GM21526 (cell line): ENCODE measurements at regions not wholly inside any gene's neighbourhood (a gene's known extent, or its start where the extent isn't known, plus 50 kb on each side); places are given as distances from the start of the nearest gene placed in this dataset.

Source experiments
- ATAC-seq: cut with Tn5 transposase; IDR thresholded peaks from one replicate; pipeline ENCODE4 v1.9.1; 2021; ENCODE audit warnings: moderate library complexity; ENCODE audit not compliant: unreplicated experiment, low FRiP score

DNA sequence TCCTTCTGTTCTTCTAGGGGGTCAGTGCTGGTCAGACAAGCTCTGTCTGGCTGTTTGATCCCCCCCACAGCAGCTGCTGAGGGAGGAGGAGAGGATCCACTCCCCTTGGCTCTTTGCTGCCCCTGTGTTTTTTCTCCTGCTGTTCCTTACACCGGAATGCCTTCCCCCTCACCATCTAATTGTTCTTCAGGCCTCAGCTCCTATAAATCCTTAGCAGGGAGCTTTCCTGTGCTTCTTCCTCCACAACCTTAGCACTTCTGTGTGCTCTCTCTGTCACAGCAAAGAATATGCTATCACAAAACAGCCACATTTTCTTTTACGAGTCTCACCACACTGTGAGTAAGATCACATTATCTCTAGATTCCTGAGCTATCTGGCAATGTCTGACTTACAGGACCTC, 196.6 kb downstream of the OTOR start:
- ATAC-seq, result no peak

DNA sequence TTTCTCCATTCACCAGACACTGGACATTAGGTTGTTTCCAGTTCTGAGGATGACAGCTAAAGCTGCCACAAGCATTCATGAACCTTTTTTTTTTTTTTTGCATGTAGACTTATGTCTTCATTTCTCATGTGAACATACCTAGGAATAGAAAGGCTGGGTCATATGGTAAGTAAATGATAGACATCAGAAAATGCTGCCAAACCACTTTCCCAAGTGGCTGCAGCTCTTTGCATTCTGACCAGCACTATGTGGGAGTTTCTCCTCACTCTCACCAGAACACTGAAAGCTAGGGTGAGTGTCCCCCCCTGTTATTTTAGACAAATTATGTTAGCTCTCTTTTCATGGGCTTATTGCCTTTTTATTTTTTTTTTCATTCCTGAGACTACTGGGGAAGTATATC, 197.5 kb downstream of the OTOR start:
- no peak for ATAC-seq

GRCh38 chr20:16946097-16946496, 197.9 kb downstream of the OTOR start:
- no peak for ATAC-seq

GRCh38 chr20:16947479-16947878, 199.3 kb downstream of the OTOR start:
- no peak for ATAC-seq

DNA sequence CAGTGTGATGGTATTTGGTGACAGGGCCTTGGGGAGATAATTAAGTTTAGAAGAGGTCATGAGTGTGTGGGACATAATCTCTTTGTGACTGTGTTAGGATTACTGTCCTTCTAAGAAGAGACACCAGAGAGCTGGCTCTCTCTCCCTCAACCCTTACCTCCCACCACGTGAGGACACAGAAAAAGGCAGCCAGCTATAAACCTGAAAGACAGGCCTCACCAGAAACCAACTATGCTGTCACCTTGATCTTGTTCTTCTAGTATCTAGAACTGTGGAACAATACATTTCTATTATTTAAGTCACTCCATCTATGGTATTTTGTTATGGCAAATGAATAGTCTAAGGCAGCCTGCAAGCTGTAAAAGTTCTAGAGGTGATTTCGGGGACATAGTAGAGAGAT, 203.7 kb downstream of the OTOR start:
- no peak for ATAC-seq

GRCh38 chr20:16952965-16953364, 204.8 kb downstream of the OTOR start:
- no peak for ATAC-seq

DNA sequence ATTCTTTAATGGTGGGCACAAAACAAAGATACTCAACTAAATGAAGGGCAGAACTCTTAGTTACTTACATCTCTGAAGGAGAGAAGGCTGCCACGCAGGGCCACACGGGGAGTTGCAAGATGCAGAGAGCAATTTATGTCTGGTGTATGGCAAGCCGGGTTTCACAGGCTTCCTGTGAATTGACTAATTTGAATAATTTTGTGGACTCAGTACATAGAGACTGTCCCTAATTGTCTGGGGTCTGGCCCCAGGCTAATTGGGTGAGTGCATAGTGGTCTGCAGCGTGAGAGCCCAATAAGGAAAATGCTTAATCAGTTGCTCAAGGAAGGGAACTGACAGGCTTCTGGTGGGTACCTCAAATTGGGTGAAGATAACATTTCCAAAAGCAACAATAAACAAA, 205.7 kb downstream of the OTOR start:
- ATAC-seq, result no peak

DNA sequence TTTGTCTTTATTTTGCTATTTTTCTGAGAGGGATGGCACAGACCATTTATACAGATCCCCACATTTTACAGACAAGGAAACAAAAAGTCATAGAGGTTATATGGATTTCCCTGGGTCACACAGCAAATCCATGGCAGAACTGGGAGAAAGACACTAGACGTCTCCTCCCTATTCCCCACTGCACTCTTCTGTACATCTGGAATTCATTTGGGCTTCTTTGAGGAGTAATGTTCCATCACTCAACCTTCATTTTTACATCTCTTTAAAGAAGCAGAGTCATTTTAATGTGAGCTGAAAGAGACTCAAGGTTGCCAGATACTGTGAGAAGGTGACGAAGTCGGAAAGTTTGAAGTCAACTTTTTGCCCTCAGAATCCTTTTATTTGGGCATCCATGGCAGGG, 207.3 kb downstream of the OTOR start:
- no peak for ATAC-seq

DNA sequence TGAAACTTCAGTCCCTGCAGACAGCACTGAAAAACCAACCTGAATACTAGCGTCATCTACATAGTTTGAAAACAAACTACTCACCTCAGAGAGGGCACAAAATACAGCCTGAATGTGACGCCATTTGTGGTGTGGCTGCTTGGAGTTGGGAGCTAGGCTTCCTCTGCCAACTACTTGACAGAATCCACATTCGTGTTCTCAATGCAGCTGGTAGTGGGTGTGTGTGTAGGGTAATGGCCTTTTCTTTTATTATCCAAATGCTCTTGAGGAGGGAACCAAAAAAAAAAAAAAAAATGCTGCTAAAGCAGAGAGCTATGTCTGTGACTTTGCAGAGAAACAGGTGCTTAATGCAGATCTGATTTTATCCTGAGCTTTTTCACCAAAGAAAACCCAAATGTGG, 207.8 kb downstream of the OTOR start:
- no peak for ATAC-seq

GRCh38 chr20:16965401-16965800, 217.2 kb downstream of the OTOR start:
- no peak for ATAC-seq

DNA sequence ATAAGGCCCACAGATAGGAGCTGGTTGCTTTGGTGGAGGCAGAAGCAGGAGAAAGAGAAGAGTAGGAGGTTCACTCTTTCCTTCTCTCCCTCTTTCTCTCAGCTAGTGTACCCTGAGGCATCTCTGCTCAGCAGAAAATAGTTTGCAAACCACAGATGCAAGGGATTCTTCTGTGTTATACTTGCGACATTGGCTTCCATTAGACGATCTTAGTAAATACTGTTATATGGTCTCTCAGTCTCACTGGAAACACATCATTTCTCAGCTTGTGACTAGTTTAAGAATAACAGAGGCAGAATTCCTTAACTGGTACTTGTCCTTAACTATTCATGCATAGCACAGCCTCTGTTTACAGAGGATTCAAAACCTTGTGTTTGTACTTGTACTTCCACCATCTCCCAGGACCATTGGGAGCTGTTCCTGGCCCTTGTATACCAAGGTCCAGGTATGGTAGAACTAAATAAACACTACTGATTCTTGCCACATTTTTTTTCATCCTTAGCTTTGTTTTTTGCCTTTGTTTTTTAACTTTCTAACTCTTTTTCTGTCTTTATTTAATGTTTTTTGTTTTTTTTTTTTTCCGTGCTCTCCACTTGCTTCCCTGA, 218.2 kb downstream of the OTOR start:
- ATAC-seq, result no peak

GRCh38 chr20:16968099-16968498, 219.9 kb downstream of the OTOR start:
- ATAC-seq, result no peak

DNA sequence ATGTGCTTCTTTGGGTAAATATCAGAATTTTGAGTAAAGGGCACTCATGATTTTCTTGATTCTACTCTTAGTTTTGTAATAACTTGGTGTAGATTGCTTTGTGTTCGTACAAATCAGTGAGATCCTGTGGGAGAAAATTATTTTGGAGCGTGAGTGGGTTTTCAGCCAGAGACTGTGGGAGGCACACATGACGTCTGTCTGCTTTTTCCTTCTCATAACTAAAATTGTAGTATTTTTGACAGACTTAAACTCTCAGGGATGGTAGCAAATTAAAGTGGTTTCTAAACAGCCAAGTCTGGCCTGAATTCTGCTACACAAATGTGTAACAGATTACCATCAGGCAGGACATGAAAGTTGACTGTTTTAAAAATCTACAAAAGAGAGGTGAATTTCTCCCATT, 222.6 kb downstream of the OTOR start:
- no peak for ATAC-seq

- ATAC-seq, result no peak
These were observed 226.1 kb downstream of the OTOR start for GRCh38 chr20:16974080-16974854.

GRCh38 chr20:16974855-16975162, 226.7 kb downstream of the OTOR start:
- no peak for ATAC-seq

- no peak for ATAC-seq
These were observed 227.5 kb downstream of the OTOR start for GRCh38 chr20:16975682-16976081.

DNA sequence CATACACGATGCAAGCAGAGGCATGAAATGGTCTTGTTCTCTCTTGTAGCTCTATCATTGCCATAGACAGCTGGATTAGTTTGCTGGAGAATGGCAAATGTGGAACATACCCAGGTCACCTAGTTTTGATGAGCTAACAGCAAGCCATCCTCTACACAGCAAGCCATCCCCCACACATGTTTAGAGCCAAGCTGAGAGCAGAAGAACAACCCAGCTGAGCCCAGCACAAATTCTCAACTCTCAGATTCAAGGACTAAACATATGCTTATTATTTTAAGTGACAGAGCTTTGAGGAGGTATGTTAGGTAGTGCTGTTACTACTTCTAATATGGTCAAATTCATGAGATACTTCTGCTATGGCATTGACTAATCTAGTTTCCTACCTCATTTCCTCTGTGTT, 230.3 kb downstream of the OTOR start:
- ATAC-seq, result no peak

GRCh38 chr20:16982091-16982726, 234.1 kb downstream of the OTOR start:
- ATAC-seq, result no peak

GRCh38 chr20:16984481-16984880, 236.3 kb downstream of the OTOR start:
- no peak for ATAC-seq

DNA sequence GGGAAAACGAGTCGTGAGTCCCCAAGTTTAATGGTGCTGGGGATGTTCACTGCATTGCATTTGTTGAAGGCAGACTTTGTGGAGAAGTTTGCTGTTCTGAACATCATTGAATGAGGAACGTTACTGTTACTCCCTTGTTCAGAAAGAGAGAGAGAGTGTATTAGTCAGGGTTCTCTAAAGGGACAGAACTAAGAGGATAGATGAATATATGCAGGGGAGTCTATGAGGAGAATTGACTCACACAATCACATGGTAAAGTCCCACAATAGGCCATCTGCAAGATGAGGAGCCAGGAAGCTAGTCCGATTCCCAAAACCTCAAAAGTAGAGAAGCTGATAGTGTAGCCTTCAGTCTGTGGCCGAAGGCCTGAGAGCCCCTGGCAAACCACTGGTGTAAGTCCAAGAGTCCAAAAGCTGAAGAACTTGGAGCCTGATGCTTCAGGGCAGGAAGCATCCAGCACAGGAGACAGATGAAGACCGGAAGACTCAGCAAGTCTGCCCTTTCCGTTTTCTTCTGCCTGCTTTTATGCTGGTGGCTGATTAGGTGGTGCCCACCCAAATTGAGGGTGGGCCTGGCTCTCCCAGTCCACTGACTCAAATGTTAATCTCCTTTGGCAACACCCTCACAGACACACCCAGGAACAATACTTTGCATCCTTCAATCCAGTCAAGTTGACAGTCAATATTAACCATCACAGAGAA, 223.5 kb upstream of the PCSK2 start:
- ATAC-seq, result no peak

- ATAC-seq, result no peak
These were observed 216.7 kb upstream of the PCSK2 start for GRCh38 chr20:17010181-17010580.
